ENCODE measurements at regions not wholly inside any gene's neighbourhood (a gene's known extent, or its start where the extent isn't known, plus 50 kb on each side); places are given as distances from the start of the nearest gene placed in this dataset.

GRCh38 chr18:61129001-61129400 is 204.2 kb upstream of the CDH20 start:
- H3K27ac ChIP-seq (ENCODE audit: insufficient read depth, low read length), result no peak overlapping the region
- no peak overlapping the region for H2AK5ac ChIP-seq (ENCODE audit: low read depth, low read length)
- no peaks in the 10 kb centered on the region for H3K79me1 ChIP-seq (ENCODE audit: low read depth in 1 of 2, low read length in 2 of 2)
- in situ Hi-C loops (cut with MboI; ENCODE audit: low sequenced_read_pairs), result no loop called here
- no TSS peak for BruUV-seq (replicated peaks)
- H2AK9ac ChIP-seq (replicated peaks; ENCODE audit: low read depth, low read length, poor library complexity), result no peak overlapping the region
- no peak overlapping the region for H4K8ac ChIP-seq (ENCODE audit: low read depth in 2 of 2, low read length in 2 of 2)
- no peak overlapping the region for H2BK5ac ChIP-seq (ENCODE audit: low read depth, low read length, poor library complexity, severe bottlenecking)
- DNase-seq, result no peak
- no peaks in the 10 kb centered on the region for H4K20me1 ChIP-seq (ENCODE audit: insufficient read depth, low read length)
- no peak overlapping the region for H2BK15ac ChIP-seq (ENCODE audit: low read depth, low read length)
- no peak for TF ChIP-seq FOS (IDR thresholded peaks at IDR 0.05; ENCODE audit: low read depth, low read length)
- no peak for TF ChIP-seq MAFK (IDR thresholded peaks at IDR 0.05; ENCODE audit: low read depth, low read length)
- TF ChIP-seq CHD1 (IDR thresholded peaks at IDR 0.05; ENCODE audit: low read depth, low read length), result no peak
- TF ChIP-seq NFE2L2 (IDR thresholded peaks at IDR 0.05; ENCODE audit: low read depth, low read length), result no peak
- TF ChIP-seq RCOR1 (IDR thresholded peaks at IDR 0.05; ENCODE audit: insufficient replicate concordance, low read length), result no peak
- TF ChIP-seq ELK1 (IDR thresholded peaks at IDR 0.05; ENCODE audit: borderline replicate concordance, low read depth, low read length), result no peak
- no peak for TF ChIP-seq CTCF (conservative IDR thresholded peaks at IDR 0.05; ENCODE audit: low read depth, low read length)
- TF ChIP-seq RFX5 (IDR thresholded peaks at IDR 0.05; ENCODE audit: low read depth, low read length), result no peak
- no peak for TF ChIP-seq BHLHE40 (IDR thresholded peaks at IDR 0.05; ENCODE audit: low read depth, low read length)
- no peak for TF ChIP-seq POLR2A (IDR thresholded peaks at IDR 0.05; ENCODE audit: low read depth, low read length)
- TF ChIP-seq MXI1 (IDR thresholded peaks at IDR 0.05; ENCODE audit: borderline replicate concordance, low read depth, low read length), result no peak
- TF ChIP-seq MAZ (IDR thresholded peaks at IDR 0.05; ENCODE audit: borderline replicate concordance, low read depth, low read length), result no peak
- TF ChIP-seq SMC3 (IDR thresholded peaks at IDR 0.05; ENCODE audit: low read depth, low read length), result no peak
- TF ChIP-seq USF2 (IDR thresholded peaks at IDR 0.05; ENCODE audit: low read depth, low read length), result no peak
- TF ChIP-seq CEBPB (IDR thresholded peaks at IDR 0.05; ENCODE audit: low read depth, low read length), result no peak
- TF ChIP-seq RAD21 (IDR thresholded peaks at IDR 0.05; ENCODE audit: low read length), result no peak
- H3K4me1 ChIP-seq (ENCODE audit: control insufficient read depth, insufficient read depth, low read length), result no peaks in the 10 kb centered on the region
- no peaks in the 10 kb centered on the region for H3K36me3 ChIP-seq (ENCODE audit: control insufficient read depth, insufficient read depth, low read length)
- H2BK120ac ChIP-seq (ENCODE audit: low read depth, low read length), result no peak overlapping the region
- H2BK20ac ChIP-seq (ENCODE audit: low read depth, low read length), result no peak overlapping the region
- H3K18ac ChIP-seq (ENCODE audit: low read depth, low read length), result no peak overlapping the region
- H3K4me2 ChIP-seq (ENCODE audit: low read depth, low read length), result no peak overlapping the region
- H3K4me3 ChIP-seq (ENCODE audit: insufficient read depth, low read depth, low read length), result no peak overlapping the region
- no peak overlapping the region for H4K5ac ChIP-seq (ENCODE audit: low read depth, low read length)
- no peak overlapping the region for H3K4ac ChIP-seq (ENCODE audit: low read depth, low read length)
- dilution Hi-C loops (cut with HindIII; ENCODE audit: low sequenced_read_pairs, unreplicated experiment), result no loop called here
- peaks cover 5% of the 10 kb centered on the region; the same call in 1 of the 2 replicates for H3K9me3 ChIP-seq (ENCODE audit: control insufficient read depth, insufficient read depth, low read length)
- CTCF ChIA-PET, result no interaction called here
- H4K91ac ChIP-seq (ENCODE audit: insufficient read depth, low read depth, low read length), result no peak overlapping the region
- H3K14ac ChIP-seq (replicated peaks; ENCODE audit: low read depth, low read length), result no peak overlapping the region
- H3K23ac ChIP-seq (ENCODE audit: low read depth, low read length), result no peak overlapping the region
- no peaks in the 10 kb centered on the region for H3K9me1 ChIP-seq (ENCODE audit: insufficient read depth, low read length)
- no peak overlapping the region for H3K56ac ChIP-seq (ENCODE audit: extremely low read depth, insufficient read depth, low read length)
- no peaks in the 10 kb centered on the region for H3K27me3 ChIP-seq (ENCODE audit: control insufficient read depth, insufficient read depth, low read length)
- POLR2A ChIA-PET (ENCODE audit: unreplicated experiment), result no interaction called here
- H2AFZ ChIP-seq (replicated peaks; ENCODE audit: low read length, poor library complexity), result no peak overlapping the region
- no peak overlapping the region for H3K9ac ChIP-seq (ENCODE audit: low read depth, low read length)
- no peak for ATAC-seq (ENCODE audit: low read depth)
- intact Hi-C loops (cut with micrococcal nuclease), result no loop called here

Data from IMR-90 (cell line).